ENCODE measurements at regions not wholly inside any gene's neighbourhood (a gene's known extent, or its start where the extent isn't known, plus 50 kb on each side); places are given as distances from the start of the nearest gene placed in this dataset.

- TF ChIP-seq CTCF (IDR thresholded peaks at IDR 0.05; ENCODE audit: low read depth, low read length): no peak
Measured at GRCh38 chr1:216907100-216907499, 183.9 kb upstream of the ESRRG start.

GRCh38 chr1:216905781-216906180 lies 182.6 kb upstream of the ESRRG start:
- H3K4me3 ChIP-seq (ENCODE audit: low read depth, low read length): no peak overlapping the region
- TF ChIP-seq CTCF (IDR thresholded peaks at IDR 0.05; ENCODE audit: low read depth, low read length): no peak

More at GRCh38 chr1:216907100-216907499, 183.9 kb upstream of the ESRRG start:
- H3K4me3 ChIP-seq (ENCODE audit: low read depth, low read length): no peak overlapping the region

GRCh38 chr1:216905137-216905536 lies 181.9 kb upstream of the ESRRG start:
- TF ChIP-seq CTCF (IDR thresholded peaks at IDR 0.05; ENCODE audit: low read depth, low read length): no peak
- H3K4me3 ChIP-seq (ENCODE audit: low read depth, low read length): no peak overlapping the region

GRCh38 chr1:216904471-216904870 lies 181.2 kb upstream of the ESRRG start:
- H3K4me3 ChIP-seq (ENCODE audit: low read depth, low read length): no peak overlapping the region
- TF ChIP-seq CTCF (IDR thresholded peaks at IDR 0.05; ENCODE audit: low read depth, low read length): no peak

GRCh38 chr1:216903382-216903740 lies 180.1 kb upstream of the ESRRG start:
- no peak overlapping the region for H3K4me3 ChIP-seq (ENCODE audit: low read depth, low read length)
- no peak for TF ChIP-seq CTCF (IDR thresholded peaks at IDR 0.05; ENCODE audit: low read depth, low read length)

- no peak overlapping the region for H3K4me3 ChIP-seq (ENCODE audit: low read depth, low read length)
- no peak for TF ChIP-seq CTCF (IDR thresholded peaks at IDR 0.05; ENCODE audit: low read depth, low read length)
Measured at GRCh38 chr1:216902669-216903381, 179.6 kb upstream of the ESRRG start.

GRCh38 chr1:216900116-216900620 lies 176.9 kb upstream of the ESRRG start:
- H3K4me3 ChIP-seq (ENCODE audit: low read depth, low read length): no peak overlapping the region
- TF ChIP-seq CTCF (IDR thresholded peaks at IDR 0.05; ENCODE audit: low read depth, low read length): no peak

All from WI38 (cell line).